ENCODE measurements at regions not wholly inside any gene's neighbourhood (a gene's known extent, or its start where the extent isn't known, plus 50 kb on each side); places are given as distances from the start of the nearest gene placed in this dataset.
A peak's percentile ranks its signal among the peaks of the same experiment; 100 is the strongest.

DNA sequence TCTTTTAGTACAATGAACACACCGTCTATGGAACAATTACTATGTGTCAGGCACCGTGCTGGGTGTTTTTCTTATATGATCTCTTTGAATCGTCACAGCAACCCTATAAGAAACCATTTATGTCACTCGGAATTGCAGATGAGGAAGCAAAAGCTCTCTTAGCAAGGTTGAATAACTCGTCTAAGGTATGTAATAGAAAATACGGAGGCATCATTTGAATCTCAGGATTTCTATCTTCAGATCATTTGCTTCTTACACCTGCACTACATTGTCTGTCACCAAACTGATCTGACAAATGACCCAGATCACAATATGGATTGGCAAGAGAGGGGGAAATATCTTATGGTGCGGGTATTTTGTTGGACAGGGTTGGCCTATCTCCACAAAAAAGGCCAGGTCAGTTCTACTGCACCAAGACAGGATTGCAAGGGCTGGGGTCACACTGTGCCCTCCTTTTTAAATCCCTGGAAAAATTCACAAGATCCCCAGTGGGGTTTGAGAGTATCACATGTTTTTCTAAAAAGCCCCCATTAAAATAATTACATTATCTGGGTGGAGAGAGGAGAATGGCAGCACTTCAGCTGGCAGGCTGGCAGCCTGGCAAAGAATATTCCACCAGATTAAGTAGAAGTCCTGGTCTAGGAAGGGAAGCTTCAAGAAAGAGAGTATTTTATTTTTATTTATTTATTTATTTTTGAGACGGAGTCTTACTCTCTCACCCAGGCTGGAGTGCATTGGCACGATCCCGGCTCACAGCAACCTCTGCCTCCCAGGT, 110.7 kb upstream of the CLMP start:
- Histone ChIP-seq H3K27ac (ENCODE audit: low read length) (no peak overlapping the region), H3K9me3 (ENCODE audit: control insufficient read depth, low read depth, low read length) (no peaks in the 10 kb centered on the region), H3K27me3 (ENCODE audit: control insufficient read depth, insufficient read depth, low read length) (peaks cover 33% of the 10 kb centered on the region), H3K4me1 (ENCODE audit: control insufficient read depth, insufficient read depth, low read length) (peaks cover 6% of the 10 kb centered on the region), H3K4me3 (ENCODE audit: low read length) (no peak overlapping the region), H3K36me3 (ENCODE audit: control insufficient read depth, insufficient read depth, low read length) (no peaks in the 10 kb centered on the region)
- WGBS (ENCODE audit: insufficient coverage, low lambda C conversion rate): 90% methylated on average over 5 of the region's 10 CpGs
- DNase-seq: no peak

DNA sequence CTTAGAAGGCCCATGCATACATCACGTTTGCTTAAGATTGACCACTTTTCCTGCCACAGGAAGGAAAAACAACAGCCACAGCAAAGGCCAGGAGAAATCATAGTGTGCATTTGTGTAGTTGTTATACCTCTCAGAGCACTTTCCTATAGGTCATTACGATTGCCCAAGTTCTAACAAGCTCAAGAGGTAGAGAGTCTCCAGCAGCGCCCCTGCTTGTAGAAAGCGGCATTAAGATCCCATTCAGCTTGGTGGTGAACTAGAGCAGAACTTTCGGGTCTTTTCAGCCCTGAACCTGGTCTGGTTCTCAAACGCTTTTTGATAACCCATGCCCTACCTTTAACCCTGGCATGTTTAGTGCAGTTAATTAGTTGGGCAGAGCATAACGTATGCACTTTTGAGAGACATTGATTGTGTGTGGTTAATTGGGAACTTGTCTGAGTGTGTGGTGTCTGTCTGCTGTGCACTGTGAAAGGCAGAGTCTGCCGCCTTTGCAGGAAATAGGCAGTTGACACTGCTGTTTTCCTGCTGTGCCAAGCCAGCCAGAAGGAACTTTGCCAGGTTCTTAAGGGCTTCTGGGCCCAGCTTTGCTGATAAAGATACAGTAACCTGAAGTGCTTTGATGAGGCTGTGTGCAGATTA, 109.9 kb upstream of the CLMP start:
- Histone ChIP-seq H3K4me1 (ENCODE audit: control insufficient read depth, insufficient read depth, low read length) (peaks cover 6% of the 10 kb centered on the region), H3K36me3 (ENCODE audit: control insufficient read depth, insufficient read depth, low read length) (no peaks in the 10 kb centered on the region), H3K9me3 (ENCODE audit: control insufficient read depth, low read depth, low read length) (no peaks in the 10 kb centered on the region), H3K27ac (ENCODE audit: low read length) (no peak overlapping the region), H3K27me3 (ENCODE audit: control insufficient read depth, insufficient read depth, low read length) (peaks cover 35% of the 10 kb centered on the region), H3K4me3 (ENCODE audit: low read length) (no peak overlapping the region)
- no peak for DNase-seq
- WGBS (ENCODE audit: insufficient coverage, low lambda C conversion rate): no CpG with 5 or more reads among the region's 8 CpGs

DNA sequence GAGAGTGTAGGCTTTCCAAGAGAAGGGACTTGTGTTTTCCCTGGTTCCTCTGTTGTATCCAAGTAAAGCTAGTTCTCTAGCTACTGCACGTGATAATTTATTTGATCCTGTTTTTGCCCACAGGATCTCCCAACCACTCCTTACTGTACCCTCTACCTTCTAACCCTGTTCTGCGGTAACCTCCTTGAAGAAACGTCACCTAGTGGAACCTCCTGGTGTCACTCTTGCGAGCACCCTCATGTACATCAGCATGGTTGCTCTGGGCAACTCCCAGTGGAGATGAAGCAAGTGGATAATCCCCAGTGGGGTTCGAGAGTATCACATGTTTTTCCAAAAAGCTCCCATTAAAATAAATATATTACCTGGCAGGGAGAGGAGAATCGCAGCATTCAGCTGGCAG, 108.9 kb upstream of the CLMP start:
- no peak overlapping the region for H3K4me3 ChIP-seq (ENCODE audit: low read length)
- peaks cover 38% of the 10 kb centered on the region for H3K27me3 ChIP-seq (ENCODE audit: control insufficient read depth, insufficient read depth, low read length)
- H3K36me3 ChIP-seq (ENCODE audit: control insufficient read depth, insufficient read depth, low read length): no peaks in the 10 kb centered on the region
- WGBS (ENCODE audit: insufficient coverage, low lambda C conversion rate): 83% methylated on average over 2 of the region's 6 CpGs
- no peak for DNase-seq
- peaks cover 6% of the 10 kb centered on the region for H3K4me1 ChIP-seq (ENCODE audit: control insufficient read depth, insufficient read depth, low read length)
- H3K27ac ChIP-seq (ENCODE audit: low read length): no peak overlapping the region
- H3K9me3 ChIP-seq (ENCODE audit: control insufficient read depth, low read depth, low read length): no peaks in the 10 kb centered on the region

DNA sequence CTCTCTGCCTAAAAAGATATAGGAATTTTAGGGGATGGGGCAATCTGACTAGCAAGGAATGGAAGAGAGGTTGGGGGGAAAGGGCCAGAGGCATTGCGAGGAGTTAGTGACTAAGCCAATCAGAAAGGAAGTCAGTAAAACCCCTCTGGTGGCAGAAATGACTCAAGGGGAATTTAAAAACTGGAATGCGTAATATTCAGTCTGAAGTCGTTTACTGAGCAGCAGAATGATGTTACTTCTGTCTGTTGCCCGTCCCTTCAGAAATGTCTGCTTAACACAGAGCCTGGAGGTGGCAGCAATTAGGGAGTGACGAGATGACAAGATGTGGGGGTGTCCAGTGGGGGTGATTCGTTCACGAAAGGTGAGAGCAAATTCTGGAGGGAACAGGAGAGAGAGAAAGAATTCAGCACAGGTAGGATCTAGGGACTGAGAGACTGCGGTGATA, 107.7 kb upstream of the CLMP start:
- H3K27ac ChIP-seq (ENCODE audit: low read length): no peak overlapping the region
- 100% methylated on average over 2 of the region's 8 CpGs for WGBS (ENCODE audit: insufficient coverage, low lambda C conversion rate)

DNA sequence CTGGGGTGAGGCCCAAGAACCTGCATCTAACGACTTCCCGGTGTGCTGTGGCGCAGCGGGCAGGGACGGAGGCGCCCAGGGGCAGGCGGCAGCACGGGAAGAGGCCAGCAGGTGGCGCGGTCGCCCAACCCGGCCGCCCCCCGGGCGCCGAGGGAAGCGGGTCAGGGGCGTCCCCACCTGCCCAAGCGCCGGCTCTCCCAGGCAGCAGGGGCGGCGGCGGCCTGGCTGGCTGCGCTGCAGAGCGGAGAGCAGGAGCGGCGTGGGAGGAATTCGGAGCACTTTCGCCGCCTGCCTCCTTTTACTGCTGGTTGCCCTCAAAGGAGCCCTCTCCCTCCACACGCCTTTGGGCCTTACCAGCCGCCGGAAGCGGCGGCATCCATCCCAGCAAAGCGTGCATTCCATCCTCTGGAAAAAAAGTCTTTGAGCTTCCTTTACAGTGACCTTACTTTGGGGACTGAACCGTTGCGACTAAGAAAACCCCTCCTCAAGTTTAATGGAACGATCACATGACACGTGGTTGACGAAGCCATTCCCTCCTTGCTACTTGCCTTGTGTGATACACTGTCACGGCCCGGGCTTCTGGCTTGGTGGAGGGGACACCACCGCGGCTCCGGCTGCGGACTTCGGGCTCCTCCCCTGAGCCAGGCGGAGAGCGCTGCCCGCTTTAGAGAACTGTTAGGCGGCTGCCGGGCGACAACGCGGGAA, 106.8 kb upstream of the CLMP start:
- Histone ChIP-seq H3K36me3 (ENCODE audit: control insufficient read depth, insufficient read depth, low read length) (no peaks in the 10 kb centered on the region), H3K27ac (ENCODE audit: low read length) (no peak overlapping the region), H3K4me3 (ENCODE audit: low read length) (peak overlapping the region; percentile 40), H3K9me3 (ENCODE audit: control insufficient read depth, low read depth, low read length) (no peaks in the 10 kb centered on the region), H3K4me1 (ENCODE audit: control insufficient read depth, insufficient read depth, low read length) (peaks cover 6% of the 10 kb centered on the region), H3K27me3 (ENCODE audit: control insufficient read depth, insufficient read depth, low read length) (peaks cover 38% of the 10 kb centered on the region)
- DNase-seq: peak; percentile 44 to 62
- WGBS (ENCODE audit: insufficient coverage, low lambda C conversion rate): no CpG with 5 or more reads among the region's 56 CpGs

More for the DNA sequence above, 107.7 kb upstream of the CLMP start:
- peaks cover 38% of the 10 kb centered on the region for H3K27me3 ChIP-seq (ENCODE audit: control insufficient read depth, insufficient read depth, low read length)
- peaks cover 6% of the 10 kb centered on the region for H3K4me1 ChIP-seq (ENCODE audit: control insufficient read depth, insufficient read depth, low read length)
- DNase-seq: no peak
- no peaks in the 10 kb centered on the region for H3K9me3 ChIP-seq (ENCODE audit: control insufficient read depth, low read depth, low read length)
- no peaks in the 10 kb centered on the region for H3K36me3 ChIP-seq (ENCODE audit: control insufficient read depth, insufficient read depth, low read length)
- H3K4me3 ChIP-seq (ENCODE audit: low read length): no peak overlapping the region

DNA sequence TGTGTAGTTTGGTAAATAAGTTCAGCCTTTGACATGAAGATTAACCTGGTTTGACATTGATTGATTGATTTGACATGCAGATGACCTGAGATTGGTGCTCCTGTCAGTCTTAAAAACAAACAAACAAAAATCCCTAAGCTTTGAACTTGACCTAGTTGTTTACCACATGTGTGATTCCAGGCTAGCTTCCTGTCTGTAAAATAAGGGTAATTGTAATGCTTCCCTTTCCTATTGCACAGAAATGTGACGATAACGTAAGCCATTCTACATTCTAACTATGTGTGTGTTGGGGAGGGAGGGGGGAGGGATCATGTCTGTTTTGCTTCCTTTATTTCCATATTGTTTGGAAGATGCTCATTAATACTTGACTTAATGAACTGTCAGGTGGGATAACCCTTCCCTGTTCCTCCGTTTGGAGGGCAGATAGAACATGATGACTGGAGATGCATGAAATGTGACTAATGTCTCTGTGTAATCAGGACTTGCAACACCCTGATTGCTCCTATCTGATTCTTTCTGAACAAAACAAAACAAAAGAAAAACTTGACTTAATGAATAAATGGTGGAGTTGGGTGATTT, 106.1 kb upstream of the CLMP start:
- Histone ChIP-seq H3K4me1 (ENCODE audit: control insufficient read depth, insufficient read depth, low read length) (peaks cover 6% of the 10 kb centered on the region), H3K27me3 (ENCODE audit: control insufficient read depth, insufficient read depth, low read length) (peaks cover 40% of the 10 kb centered on the region), H3K27ac (ENCODE audit: low read length) (no peak overlapping the region), H3K9me3 (ENCODE audit: control insufficient read depth, low read depth, low read length) (no peaks in the 10 kb centered on the region), H3K4me3 (ENCODE audit: low read length) (no peak overlapping the region), H3K36me3 (ENCODE audit: control insufficient read depth, insufficient read depth, low read length) (no peaks in the 10 kb centered on the region)
- 80% methylated on average over 1 of the region's 3 CpGs for WGBS (ENCODE audit: insufficient coverage, low lambda C conversion rate)
- peak; percentile 38 to 70 for DNase-seq

DNA sequence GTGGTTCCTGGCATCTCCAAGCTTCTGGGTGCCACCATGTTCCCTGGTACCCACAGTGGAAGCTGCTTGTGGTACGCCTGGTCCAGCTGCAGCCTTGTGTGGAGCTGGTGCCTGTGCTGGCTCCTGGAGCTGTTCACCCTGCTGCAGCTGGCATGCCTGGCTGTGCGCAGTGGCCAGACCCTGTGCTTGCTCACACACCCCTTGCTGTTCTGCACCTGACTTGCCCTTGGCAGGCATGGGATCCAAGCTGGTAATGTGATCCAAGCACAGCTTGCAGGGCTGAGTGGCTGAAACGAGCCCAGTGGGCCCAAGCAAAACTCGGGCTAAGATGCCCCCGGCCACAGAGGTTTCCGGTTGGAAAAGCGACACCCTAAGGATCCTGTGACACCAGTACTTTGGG, 104.7 kb upstream of the CLMP start:
- no peak overlapping the region for H3K27ac ChIP-seq (ENCODE audit: low read length)
- peaks cover 6% of the 10 kb centered on the region for H3K4me1 ChIP-seq (ENCODE audit: control insufficient read depth, insufficient read depth, low read length)
- no peak for DNase-seq
- WGBS (ENCODE audit: insufficient coverage, low lambda C conversion rate): no CpG with 5 or more reads among the region's 7 CpGs
- no peak overlapping the region for H3K4me3 ChIP-seq (ENCODE audit: low read length)
- peaks cover 39% of the 10 kb centered on the region for H3K27me3 ChIP-seq (ENCODE audit: control insufficient read depth, insufficient read depth, low read length)
- no peaks in the 10 kb centered on the region for H3K9me3 ChIP-seq (ENCODE audit: control insufficient read depth, low read depth, low read length)
- H3K36me3 ChIP-seq (ENCODE audit: control insufficient read depth, insufficient read depth, low read length): no peaks in the 10 kb centered on the region

DNA sequence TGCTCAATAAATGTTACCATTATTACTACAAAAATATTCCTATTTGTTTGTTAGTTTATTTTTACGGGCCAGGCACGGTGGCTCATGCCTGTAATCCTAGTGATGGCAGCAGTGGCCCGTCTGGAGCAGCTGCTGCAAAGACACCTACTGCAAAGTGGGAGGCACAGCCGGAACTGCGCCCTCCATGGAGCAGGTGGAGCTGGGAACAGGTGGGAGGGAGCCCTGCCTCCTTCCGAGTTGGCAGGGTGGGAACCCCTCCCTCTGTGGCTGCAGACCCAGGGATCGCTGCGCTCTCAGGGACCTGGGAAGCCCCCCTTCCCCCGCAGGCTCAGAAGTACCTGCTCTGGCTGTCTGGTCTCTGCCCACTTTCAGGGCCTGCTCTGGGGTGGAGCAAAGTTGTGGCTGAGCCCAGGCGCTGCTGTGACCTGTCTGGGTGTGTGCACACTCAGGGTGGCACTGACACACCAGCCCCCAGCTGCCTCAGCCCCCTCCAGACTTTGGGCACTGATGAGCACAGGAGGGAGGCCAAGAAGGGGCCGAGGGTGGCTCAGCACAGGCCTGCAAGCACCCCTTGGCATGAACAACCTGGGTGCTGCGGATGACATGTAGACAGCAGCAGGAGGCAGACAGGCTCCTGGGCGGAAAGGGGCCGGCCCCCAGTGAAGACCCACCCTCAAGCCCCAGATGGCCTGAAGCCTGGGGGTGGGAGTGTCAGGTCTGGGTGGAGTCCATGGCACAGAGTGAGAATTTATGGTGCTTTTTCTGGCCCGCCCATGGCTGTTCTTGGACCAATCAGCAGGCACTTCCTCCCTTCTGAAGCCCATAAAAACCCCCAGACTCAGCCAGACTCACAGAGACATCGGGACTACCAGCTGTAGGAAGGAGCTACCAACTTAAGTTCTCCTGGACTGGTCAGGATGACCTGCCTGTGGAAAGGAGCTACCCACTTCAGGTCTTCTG, 103.7 kb upstream of the CLMP start:
- H3K36me3 ChIP-seq (ENCODE audit: control insufficient read depth, insufficient read depth, low read length): no peaks in the 10 kb centered on the region
- peaks cover 6% of the 10 kb centered on the region for H3K4me1 ChIP-seq (ENCODE audit: control insufficient read depth, insufficient read depth, low read length)
- H3K4me3 ChIP-seq (ENCODE audit: low read length): no peak overlapping the region
- WGBS (ENCODE audit: insufficient coverage, low lambda C conversion rate): no CpG with 5 or more reads among the region's 16 CpGs
- no peak overlapping the region for H3K27ac ChIP-seq (ENCODE audit: low read length)
- DNase-seq: no peak
- H3K27me3 ChIP-seq (ENCODE audit: control insufficient read depth, insufficient read depth, low read length): peaks cover 33% of the 10 kb centered on the region
- H3K9me3 ChIP-seq (ENCODE audit: control insufficient read depth, low read depth, low read length): no peaks in the 10 kb centered on the region

DNA sequence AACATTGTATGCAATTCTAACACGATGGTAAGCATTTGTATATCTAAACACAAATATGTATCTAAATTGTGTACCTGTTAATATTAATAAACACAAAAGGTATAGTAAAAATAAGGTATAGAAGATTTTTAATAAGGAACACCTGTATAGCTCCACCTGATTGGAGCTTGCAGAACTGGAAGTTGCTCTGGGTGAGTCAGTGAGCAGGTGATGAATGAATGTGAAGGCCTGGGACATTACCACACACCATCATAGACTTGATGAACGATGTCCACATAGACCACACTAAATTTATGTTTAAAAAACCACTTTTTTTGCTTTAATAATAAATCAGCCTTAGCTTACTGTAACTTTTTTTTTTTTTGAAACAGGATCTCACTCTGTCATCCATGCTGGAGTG, 97.6 kb upstream of the CLMP start:
- H3K27ac ChIP-seq (ENCODE audit: low read length): no peak overlapping the region
- no peak for DNase-seq
- H3K4me1 ChIP-seq (ENCODE audit: control insufficient read depth, insufficient read depth, low read length): no peaks in the 10 kb centered on the region
- no peak overlapping the region for H3K4me3 ChIP-seq (ENCODE audit: low read length)
- no peaks in the 10 kb centered on the region for H3K36me3 ChIP-seq (ENCODE audit: control insufficient read depth, insufficient read depth, low read length)
- peaks cover 7% of the 10 kb centered on the region for H3K27me3 ChIP-seq (ENCODE audit: control insufficient read depth, insufficient read depth, low read length)
- 90% methylated on average over 2 of the region's 2 CpGs for WGBS (ENCODE audit: insufficient coverage, low lambda C conversion rate)
- no peaks in the 10 kb centered on the region for H3K9me3 ChIP-seq (ENCODE audit: control insufficient read depth, low read depth, low read length)
